OCI-M2 (cell line): ENCODE measurements at regions not wholly inside any gene's neighbourhood (a gene's known extent, or its start where the extent isn't known, plus 50 kb on each side); places are given as distances from the start of the nearest gene placed in this dataset.
"Not testable (repeated sequence)": the region's sequence is repeated elsewhere in the genome, so short reads cannot be mapped to it uniquely, and the experiment has no call there.

ENCODE experiments used
- DNase-seq: peaks from one replicate; lab custom pipeline; 2025; ENCODE audit not compliant: unreplicated experiment; lab: John Stamatoyannopoulos, UW

DNA sequence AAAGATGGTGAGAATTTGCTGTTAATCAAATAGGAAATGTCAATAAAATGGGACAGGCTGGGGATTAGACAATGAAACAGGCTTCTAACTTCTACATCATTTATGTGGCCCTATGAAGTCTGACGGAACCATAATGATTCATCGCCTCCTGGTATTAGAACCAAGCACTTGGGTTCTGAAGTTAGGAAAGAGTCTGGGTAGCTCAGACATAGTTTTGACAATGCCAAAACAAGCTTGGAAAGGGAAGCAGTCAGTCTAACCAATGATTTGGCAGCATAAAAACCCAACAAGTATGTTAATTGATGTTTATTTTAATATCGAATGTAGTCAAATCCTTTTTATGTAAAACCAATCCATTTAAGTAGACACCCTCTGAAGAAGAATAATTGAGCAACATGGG, 160.8 kb upstream of the RSPO3 start:
- DNase-seq, result no peak

DNA sequence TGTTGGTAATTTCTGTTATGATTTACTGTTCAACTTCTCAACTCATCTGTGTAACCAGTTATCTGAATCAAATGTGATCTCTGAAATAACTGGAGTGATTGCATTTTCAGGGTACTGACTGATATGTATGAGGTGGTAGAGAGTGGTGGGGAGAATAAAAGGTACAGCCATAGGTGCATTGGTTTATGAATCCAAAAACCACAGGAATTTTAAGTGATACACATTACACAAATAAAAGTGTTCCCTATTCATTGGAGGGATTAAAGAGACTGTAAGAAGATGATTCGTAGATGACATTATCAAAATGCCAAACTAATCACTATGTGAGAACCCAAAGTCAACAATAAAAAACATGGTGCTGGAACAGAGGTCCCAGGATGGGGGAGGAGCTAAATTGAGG, 158.7 kb upstream of the RSPO3 start:
- DNase-seq, result no peak

DNA sequence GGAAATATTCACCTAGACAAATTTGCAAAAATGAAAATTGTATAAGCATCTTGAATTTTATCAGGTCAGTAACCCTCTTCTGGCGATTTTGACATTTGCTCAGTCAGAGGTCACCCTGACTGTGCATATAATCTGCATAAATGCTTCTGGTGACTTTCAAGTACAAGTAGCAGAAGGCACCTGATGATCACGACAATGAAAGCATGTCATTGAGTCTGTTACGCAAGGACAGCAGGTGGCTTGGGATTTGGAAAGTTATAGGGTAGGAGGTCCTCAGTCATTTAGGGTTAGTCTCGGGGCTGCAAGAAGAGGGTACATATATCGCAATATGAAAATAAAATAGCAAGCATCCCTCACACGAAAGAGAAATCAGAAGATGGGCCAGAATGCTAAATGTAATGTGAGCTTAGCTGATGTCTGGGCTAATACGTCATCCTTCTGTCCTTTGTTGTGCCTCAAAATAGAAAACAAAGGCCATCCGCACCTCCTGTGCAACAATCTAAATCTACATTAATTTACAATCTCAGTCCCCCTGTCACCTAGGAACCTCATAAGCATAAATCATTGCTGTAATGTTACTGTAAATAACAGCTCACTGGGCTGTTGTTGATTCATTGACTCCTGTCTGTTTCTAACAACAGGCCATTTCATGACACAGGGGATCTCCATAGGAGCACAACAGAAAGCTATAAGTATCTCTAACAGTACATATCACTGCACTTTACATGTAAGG, 155.2 kb upstream of the RSPO3 start:
- DNase-seq, result no peak

DNA sequence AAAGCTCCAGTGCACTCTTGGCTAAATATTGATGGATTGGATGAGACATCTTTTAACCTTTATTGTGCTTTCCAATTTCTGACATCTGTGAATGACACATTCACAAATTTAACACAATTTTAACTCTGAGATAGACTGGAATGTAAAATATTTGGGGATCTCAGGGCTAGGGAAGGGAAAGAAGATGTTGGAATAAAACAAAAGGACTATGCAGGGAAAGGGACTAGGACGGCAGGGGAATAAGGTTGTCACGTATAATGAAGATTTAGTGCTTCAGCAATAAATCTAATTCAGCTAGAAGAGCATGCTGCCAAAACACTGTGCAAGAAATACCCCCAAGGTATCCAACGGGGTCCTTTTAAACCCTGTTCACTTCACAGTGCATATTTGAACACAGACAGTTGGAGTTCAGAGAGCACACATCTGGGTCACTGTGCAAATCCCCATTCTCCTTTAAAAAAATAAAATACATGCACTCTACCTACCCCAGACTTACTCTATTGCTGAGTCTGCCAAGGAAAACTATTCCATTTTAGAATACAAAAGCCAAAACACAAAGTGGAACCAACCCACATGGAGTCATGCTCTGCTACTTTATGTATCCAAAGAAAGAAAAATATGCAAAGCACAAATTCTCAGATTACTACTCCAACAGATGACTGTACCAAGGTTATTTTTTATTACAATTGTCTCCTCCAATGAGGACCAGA, 151.0 kb upstream of the RSPO3 start:
- no peak for DNase-seq

DNA sequence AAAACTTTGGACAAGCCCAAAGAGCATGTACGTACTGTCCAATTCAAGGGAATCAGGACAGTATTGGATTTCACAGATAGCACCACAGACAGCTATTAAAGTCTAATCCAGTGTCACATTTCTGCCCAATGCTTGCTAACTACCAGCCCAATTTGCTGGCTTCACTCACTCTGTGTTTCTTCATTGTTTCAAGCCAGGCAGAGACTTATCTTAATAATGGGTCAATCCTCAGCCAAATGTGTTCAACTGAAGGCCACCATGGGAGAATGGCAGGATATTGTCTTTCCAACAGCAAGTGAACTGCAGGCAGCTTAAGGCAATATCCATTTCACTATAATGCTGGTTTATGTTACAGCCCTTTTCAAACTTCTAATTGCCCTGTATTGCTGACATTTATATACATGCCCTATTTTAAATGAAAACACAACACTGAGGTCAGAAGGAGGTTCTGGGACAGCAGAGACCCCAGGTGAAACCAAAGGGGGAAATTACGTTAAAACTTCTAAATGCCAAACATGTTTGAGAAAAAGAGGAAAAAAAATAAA, 142.1 kb upstream of the RSPO3 start:
- no peak for DNase-seq

DNA sequence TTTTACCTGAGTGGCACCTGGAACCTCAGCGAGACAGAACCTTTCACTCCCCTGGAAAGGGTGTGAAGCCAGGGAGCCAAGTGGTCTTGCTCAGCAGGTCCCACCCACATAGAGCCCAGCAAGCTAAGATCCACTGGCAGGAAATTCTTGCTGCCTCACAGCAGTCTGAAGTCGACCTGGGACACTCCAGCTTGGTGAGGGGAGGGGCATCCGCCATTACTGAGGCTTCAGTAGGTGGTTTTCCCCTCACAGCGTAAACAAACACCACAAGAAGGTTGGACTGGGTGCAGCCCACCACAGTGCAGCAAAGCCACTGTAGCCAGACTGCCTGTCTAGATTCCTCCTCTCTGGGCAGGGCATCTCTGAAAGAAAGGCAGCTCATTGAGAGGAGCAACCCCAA, 134.7 kb upstream of the RSPO3 start:
- DNase-seq, result no peak

DNA sequence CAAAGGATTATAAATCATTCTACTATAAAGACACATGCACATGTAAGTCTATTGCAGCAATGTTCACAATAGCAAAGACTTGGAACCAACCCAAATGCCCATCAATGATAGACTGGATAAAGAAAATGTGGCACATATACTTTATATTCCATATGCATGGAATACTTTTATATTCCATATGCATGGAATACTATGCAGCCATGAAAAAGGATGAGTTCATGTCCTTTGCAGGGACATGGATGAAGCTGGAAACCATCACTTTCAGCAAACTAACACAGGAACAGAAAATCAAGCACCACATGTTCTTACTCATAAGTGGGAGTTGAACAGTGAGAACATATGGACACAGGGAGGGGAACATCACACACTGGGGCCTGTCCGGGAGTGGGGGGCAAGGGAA, 130.3 kb upstream of the RSPO3 start:
- not testable (repeated sequence) for DNase-seq

DNA sequence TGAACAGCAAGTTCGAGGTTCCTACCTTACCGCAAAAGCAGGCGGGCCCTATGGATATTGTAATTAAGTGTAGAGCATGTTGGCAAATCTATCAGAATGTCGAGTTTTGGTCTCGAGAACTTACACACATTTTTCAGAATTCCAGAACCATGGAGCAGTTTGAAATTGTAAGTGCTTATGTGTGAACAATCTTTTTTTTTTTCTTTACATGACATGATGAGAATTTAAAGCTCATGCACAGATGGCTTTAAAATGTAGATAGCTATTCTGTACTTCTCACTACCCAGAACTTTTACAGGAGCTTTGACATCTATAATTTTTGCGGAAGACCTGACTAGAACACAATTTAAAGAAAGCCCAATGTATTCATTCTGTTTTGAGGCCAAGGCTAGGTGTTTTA, 117.8 kb upstream of the RSPO3 start:
- DNase-seq, result no peak

DNA sequence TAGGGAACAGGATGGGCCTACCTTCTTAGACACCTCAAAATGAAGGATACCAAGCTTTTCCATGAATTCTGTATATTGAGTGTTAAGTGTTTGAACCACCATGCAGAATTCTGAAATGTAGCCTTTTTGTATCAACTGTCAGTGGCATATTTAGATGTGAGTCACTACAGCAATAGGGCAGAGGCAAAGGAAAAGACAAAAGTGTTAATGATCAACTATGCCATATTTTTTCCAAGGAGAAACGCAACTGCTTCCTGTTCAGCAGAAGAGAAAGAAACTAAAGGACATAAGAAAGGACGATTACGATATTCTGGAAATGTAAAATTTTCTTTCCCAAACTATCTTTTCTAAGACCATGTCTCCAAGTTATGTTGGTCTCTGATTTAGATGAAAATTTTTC, 104.6 kb upstream of the RSPO3 start:
- DNase-seq, result no peak

DNA sequence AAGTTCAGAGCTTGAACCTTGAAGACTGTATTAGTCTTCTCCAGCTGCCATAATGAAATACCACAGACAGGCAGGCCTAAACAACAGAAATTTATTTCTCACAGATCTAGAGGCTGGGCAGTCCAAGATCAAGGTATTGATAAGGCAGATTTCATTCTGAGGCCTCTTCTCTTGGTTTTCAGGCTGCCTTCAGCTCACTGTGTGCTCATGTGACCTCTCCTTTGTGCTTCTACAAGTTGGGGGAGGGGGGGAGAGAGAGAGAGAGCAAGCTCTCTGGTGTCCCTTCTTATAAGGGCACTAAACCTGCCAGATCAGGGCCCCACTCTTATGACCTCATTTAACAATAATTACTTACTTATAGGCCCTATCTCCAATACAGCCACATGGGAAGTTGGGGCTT, 102.6 kb upstream of the RSPO3 start:
- no peak for DNase-seq

DNA sequence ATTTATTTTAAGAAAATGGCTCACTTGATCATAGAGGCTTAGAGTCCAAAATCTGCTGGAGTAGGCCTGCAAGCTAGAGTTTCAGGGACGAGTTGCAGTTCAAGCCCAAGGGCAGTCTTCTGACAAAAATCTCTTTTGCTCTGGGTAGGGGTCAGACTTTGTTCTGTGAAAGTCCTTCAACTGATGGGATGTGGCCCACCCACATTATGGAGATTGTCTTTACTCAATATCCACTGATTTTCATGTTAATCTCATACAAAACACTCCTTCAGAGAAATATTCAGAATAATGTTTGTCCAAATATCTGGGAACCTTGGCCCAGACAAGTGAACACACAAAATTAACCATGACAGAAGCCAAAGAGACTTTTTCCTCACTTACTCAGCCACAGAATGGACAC, 98.6 kb upstream of the RSPO3 start:
- DNase-seq, result no peak

DNA sequence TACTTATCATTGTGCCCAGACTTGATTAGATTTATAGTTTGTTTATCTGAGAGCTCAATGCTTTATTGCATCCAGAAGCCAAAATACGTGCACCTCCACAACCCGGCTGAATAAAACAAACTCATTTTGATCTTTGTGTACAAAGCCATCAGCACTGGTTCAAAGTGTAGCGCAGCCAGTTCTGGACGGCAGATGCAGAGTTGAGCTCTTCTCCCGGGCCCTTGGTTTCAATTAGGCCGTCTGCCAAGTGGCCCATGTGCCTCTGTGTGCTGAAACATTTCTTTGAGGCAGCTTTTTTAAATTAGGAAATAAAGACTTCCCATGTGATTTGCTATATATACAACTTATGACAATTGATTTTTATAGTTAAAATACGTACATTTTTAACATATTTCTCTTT, 96.2 kb upstream of the RSPO3 start:
- no peak for DNase-seq

DNA sequence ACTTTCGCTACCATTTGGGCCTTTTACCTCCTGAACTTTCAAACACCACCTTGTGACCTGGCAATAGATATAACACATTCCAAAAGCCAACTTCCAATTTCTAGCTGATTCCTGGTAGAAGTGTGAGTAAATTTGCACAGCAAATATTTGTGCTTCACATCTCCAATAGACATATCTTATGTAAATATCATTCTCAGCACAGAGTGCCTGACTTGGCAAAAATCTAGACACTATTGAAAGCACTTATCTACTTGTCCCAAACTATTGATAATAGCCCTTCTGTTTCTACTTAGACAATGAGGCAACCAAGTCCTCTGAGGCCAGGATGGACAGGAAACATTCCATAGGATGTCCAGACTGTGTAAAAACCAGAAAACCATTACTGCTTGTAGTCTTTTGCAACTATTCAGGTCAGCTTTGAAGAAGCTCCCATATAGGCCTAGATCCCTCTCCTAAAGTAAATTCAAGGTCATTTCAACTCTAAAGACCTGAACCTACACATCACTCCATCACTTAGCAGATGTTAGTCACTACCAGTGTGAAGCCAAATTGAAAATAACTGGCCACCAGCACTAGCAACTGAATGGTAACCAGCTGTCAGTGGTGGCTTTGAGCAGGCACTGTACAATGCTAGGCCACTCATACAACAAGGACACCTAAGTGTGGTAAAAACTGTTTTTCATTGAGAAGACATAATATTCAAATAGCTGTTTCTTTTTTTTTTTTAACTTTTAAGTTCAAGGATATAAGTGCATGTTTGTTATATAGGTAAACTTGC, 95.3 kb upstream of the RSPO3 start:
- no peak for DNase-seq

DNA sequence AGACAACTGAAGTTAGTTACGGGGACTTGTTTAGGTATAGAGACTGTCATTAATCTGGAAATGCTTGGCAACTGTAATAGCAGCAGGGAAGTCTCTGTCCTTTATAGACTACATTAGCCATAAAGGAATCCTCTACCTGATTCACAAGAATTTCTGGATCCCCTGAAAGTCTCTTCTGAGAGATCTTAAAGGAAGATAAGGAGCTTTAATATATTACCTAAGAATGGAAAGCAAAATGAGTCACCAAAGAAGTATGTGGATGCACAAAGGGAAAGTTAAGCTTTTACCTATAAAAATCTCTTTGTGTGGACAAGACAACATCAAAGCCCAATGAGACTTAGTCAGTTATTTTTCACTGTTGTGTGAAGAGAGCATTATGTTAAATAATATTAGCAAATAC, 92.2 kb upstream of the RSPO3 start:
- DNase-seq, result no peak

DNA sequence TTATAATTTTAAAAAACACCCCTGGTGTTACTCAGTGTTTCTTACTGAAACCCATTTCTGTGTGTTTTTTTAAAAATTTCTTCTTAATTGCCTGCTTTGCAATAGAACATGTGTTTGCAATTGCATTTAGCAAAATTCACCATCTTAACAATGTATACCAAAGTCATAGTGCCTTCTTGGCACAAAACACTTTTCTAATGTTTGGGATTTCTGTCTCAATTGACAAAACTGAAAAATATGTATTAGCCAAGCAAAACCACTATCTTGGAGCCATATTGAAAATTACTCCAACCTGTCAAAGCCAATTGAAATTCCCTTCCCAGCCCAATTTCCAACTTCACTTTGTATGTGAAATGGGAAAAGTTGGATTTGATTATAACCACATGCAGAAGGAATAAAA, 88.4 kb upstream of the RSPO3 start:
- DNase-seq, result no peak

DNA sequence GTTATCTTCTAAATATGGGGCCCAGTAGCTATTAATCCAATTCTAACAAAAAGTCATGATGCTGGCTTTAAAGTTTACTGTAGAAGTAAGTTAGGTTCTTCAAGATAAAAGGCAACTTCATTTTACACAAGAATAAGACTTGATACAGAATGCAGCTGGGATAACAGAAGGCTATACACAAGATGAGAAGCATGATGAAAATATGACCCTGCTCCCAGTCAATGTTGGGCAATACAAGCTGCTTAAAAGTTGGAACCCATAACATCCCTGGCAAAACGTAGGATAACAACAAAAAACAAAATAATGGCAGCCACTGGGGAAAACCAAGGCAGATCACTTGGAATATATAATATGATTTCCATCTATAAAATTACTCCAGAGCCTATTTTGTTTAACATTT, 87.6 kb upstream of the RSPO3 start:
- no peak for DNase-seq

DNA sequence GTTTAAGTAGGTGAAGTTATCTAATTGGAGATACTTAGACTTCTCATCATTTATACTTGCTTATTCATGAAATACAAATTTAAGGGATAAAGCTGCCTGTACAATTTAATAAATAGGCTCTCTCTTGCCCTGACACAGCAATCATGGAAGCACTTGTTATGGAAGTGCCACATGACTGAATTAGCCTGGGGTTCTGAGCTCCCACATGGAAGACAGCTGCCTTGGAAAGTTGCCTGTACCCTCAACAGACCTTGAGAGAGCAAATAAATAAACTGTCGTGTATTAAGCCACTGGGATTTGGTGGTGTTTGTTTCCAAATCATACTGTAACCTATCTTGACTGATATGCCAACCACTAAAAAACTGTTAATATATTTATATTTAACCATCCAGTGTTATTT, 87.0 kb upstream of the RSPO3 start:
- DNase-seq, result no peak

DNA sequence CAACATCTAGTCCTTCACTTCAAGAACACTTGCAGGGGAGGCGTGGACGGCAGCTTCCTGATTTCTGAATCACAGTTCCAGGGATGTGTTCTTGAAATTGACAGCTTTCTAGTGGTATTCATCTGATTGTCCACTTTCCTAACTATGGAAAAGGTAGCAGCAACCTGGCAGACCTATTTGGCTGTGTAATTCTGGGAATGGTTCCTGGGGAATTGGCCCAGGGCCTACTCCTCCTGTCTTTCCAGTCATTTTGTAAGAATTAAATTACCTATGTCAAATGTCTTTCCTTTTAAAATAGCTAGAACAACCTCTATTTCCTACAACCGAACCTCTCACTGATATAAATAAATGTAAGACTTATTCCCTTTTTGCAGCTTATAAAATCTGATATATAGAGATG, 85.5 kb upstream of the RSPO3 start:
- DNase-seq, result no peak

DNA sequence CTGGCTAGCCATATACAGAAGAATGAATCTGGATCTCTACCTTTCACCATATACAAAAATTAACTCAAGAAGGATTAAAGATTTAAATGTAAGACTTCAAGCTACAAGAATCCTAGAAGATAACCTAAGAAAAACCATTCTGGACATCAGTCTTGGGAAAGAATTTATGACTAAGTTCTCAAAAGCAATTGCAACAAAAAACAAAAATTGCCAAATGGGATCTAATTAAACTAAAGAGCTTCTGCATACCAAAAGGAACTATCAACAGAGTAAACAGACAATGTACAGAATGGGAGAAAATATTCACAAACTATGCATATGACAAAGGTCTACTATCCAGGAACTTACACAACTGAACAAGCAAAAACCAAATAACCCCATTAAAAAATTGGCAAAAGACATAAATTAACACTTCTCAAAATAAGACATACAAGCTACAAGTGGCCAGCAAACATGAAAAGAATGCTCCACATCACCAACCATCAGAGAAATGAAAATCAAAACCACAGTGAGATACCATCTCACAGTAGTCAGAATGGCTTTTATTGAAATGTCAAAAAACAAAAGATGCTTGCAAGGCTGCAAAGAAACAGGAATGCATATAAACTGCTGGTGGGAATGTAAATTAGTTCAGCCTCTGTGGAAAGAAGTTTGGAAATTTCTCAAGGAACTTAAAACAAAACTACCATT, 66.8 kb upstream of the RSPO3 start:
- no peak for DNase-seq

DNA sequence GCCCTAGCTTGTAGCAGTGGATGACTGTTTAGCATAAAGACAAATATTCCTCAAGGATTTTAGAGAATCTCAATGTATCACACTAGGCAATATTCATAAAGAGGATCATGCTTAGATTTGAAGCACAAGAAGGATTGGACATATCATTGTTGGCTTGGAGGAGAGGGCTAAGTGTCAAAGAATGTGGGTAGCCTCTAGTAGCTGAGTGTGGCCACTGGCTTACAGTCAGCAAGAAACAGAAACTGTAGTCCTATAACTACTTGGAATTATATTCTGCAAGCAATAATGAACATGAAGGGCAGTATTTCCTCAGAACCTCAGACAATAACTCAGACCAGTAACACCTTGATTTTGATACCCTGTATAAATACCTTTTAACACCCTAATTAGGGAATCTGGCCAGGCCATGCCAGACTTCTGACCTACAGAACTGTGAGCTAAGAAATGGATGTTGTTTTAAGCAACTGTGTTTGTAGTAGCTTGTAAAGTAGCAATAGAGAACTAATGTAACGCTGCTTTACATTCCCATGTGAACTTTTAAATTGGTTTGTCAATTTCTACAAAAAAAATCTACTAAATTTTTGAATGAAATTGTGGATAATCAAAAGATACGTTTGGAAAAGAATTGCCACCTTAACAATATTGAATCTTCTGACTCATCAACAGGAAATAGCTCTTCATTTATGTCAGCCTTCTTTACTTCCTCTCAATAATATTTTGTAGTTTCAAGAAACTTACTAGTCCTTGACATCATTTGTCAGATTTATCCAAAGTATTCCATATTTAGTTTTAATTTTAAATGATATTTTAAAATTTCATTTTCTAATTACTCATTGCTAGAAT, 65.2 kb upstream of the RSPO3 start:
- DNase-seq, result no peak

DNA sequence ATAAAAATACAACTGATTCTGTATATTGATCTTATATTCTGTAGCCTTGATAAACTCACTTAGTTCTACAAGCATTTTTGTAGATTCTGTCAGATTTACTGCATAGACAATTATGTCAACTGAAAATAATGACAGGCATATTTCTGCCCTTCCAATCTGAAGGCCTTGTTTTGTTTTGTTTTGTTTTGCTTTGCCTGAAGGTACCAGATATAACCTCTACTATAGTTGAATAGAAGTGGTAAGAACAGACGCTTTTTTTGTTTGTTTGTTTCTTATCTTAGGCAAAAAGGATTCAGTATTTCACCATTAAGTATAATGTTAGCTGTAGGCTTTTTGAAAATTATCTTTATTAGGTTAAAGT, 64.6 kb upstream of the RSPO3 start:
- no peak for DNase-seq
